ENCODE measurements at regions not wholly inside any gene's neighbourhood (a gene's known extent, or its start where the extent isn't known, plus 50 kb on each side); places are given as distances from the start of the nearest gene placed in this dataset.

DNA sequence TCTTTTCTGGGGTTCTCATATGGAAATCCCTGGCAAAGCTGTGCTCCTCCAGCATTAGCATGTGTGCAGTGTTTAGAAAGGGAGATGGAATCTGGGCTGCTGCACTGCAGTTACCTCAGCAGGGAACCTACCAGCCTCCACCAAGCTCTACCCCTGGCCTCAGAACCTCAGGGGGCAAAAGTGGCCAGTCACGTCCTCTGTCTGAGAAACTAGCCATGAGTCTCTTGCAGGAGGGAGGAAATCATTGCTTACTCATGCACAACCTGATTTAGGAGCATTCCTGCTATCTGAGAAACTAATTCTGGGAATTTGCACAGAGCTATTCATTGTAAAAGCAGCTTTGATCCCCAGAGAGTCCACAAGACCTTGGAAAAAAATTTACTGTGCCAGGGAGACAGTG, 80.6 kb upstream of the IPO9 start:
- no peak for DNase-seq (ENCODE audit: low read depth in 3 of 3)

- DNase-seq (ENCODE audit: low read depth in 3 of 3), result no peak
These were observed 79.8 kb upstream of the IPO9 start for GRCh38 chr1:201749059-201749690.

DNA sequence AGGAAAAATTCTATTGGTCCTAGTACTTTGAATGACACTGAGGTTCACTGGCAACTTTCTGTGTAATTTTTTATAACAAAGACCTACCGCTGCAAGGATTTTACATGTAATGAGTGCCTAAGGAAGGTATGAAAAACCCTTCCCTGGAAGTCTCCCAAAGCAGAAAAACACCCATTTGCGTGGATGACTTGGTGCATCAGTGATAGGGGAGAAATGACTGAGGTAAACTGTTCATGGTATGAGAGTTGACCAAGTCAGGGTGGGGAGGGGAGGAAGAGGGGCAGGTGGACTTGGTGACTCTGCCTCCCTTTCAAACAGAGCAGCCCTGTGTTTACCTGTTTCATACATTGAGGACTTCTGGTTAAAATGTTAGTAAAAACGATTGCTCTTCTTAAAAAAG, 78.8 kb upstream of the IPO9 start:
- no peak for DNase-seq (ENCODE audit: low read depth in 3 of 3)

DNA sequence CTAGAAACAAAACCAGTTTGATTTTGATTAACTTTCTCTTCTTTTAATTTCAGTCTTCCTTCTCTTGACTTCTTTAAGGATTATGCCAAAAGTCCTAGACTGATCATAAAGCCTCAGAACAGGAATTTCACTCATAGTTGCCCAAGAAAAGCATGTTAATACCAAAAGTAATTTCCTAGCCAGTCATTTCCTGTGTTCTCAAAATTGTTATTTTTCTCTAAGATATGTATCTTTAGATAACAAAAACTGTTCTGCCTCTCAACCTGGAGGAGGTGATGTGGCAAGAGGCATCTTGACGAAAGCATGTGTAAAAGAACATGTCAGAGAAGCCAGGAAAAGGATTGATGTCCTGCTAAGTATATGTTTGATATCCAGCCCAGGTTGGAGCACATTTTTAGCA, 78.0 kb upstream of the IPO9 start:
- DNase-seq (ENCODE audit: low read depth in 3 of 3), result no peak

DNA sequence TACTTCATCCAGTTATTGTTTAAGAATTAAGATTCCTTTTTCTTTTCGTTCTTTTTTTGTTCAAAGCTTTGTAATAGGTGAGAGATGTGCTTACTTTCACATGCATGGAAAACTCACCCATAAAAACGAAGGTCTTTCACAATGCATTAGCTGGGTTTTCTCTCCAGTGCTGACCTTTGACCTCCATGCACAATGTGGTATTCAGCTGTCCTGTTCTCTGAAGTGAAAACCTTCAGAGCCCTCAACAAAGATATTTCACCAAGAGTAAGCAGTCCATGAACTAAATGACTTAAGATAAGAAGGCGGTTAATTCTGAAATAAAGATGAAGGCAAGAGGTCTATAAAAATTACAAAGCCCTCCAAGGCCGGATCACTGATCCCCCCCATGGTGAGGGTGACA, 77.1 kb upstream of the IPO9 start:
- no peak for DNase-seq (ENCODE audit: low read depth in 3 of 3)

GRCh38 chr1:201752333-201752732, 76.6 kb upstream of the IPO9 start:
- DNase-seq (ENCODE audit: low read depth in 3 of 3), result no peak

GRCh38 chr1:201753492-201753891, 75.5 kb upstream of the IPO9 start:
- no peak for DNase-seq (ENCODE audit: low read depth in 3 of 3)

- no peak for DNase-seq (ENCODE audit: low read depth in 3 of 3)
These were observed 74.6 kb upstream of the IPO9 start for GRCh38 chr1:201754353-201754752.

GRCh38 chr1:201755200-201755599, 73.8 kb upstream of the IPO9 start:
- no peak for DNase-seq (ENCODE audit: low read depth in 3 of 3)

- no peak for DNase-seq (ENCODE audit: low read depth in 3 of 3)
These were observed 72.6 kb upstream of the IPO9 start for GRCh38 chr1:201756406-201756805.

DNA sequence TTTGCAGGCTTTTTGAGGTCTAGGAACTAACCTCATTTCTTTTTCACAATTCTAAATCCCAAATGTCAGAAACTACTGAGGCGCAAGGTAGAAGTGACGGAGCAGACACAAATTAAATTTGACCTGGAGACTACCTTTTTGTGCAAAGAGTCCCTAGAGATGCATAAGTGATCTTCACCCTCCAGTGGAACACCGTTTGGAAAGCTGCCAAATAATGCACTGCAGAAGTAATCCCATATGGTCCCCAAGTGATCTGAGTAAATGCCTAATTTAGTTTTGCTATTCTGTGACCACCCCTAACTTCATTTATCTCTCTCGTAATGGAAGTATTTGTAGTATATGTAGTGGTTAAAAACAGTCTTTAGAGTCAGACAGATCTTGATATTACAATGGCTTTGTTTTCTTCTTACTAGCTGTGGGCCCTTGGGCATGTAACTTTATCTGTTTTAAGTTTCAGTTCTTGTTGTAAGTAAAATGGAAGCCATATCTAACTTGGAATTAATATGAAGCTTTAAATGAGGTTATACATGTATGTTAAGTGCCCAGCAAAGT, 70.4 kb upstream of the IPO9 start:
- no peak for DNase-seq (ENCODE audit: low read depth in 3 of 3)

- DNase-seq (ENCODE audit: low read depth in 3 of 3), result no peak
These were observed 69.7 kb upstream of the IPO9 start for GRCh38 chr1:201759194-201759815.

GRCh38 chr1:201760516-201760915, 68.4 kb upstream of the IPO9 start:
- DNase-seq (ENCODE audit: low read depth in 3 of 3), result no peak

GRCh38 chr1:201761178-201761577, 67.8 kb upstream of the IPO9 start:
- no peak for DNase-seq (ENCODE audit: low read depth in 3 of 3)

GRCh38 chr1:201761871-201762270, 67.1 kb upstream of the IPO9 start:
- no peak for DNase-seq (ENCODE audit: low read depth in 3 of 3)

- DNase-seq (ENCODE audit: low read depth in 3 of 3), result no peak
These were observed 66.6 kb upstream of the IPO9 start for GRCh38 chr1:201762381-201762780.

- DNase-seq (ENCODE audit: low read depth in 3 of 3), result no peak
These were observed 65.4 kb upstream of the IPO9 start for GRCh38 chr1:201763455-201764140.

GRCh38 chr1:201764166-201764565, 64.8 kb upstream of the IPO9 start:
- no peak for DNase-seq (ENCODE audit: low read depth in 3 of 3)

GRCh38 chr1:201764579-201764978, 64.4 kb upstream of the IPO9 start:
- no peak for DNase-seq (ENCODE audit: low read depth in 3 of 3)

GRCh38 chr1:201766131-201766866, 62.7 kb upstream of the IPO9 start:
- no peak for DNase-seq (ENCODE audit: low read depth in 3 of 3)

DNA sequence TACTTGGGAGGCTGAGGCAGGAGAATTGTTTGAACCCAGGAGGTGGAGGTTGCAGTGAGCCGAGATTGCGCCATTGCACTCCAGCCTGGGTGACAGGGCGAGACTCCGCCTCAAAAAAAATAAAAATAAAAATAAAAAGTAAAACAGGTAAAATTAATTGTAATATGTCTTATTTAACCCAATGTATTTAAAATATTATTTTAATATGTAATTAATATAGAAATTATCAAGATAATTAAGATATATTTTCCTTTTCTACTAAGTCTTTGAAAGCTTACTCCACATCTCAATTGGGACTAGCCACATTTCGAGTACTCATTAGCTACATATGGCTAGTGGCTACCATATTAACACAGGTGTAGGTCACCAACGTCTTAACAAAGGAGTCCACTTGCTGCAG, 61.6 kb upstream of the IPO9 start:
- DNase-seq (ENCODE audit: low read depth in 3 of 3), result no peak

DNA sequence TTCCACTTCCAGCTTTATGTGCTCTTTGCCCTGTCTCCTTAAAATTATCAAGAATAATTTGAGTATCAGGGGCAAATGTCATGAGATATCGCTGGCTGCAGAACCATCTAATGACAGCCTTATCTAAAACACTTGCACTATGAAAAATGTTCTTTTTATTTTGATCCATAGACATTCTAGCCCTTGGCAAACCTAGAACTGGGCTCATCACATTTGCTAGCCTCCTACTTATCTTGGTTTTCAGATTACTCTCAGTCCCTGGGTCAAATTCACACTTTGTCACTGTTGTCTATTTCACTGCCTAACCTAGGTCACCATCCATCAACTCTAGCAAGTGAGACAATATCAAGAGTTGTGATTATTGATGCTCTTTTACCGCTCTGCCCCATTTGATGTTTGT, 59.9 kb upstream of the IPO9 start:
- no peak for DNase-seq (ENCODE audit: low read depth in 3 of 3)
